Stimulated activated CD4-positive, alpha-beta T cell treated with anti-CD3 and anti-CD28 coated beads, Interleukin-4, amount 100 ng/mL, for 4 hours (primary cell): ENCODE measurements at regions not wholly inside any gene's neighbourhood (a gene's known extent, or its start where the extent isn't known, plus 50 kb on each side); places are given as distances from the start of the nearest gene placed in this dataset.

Experiments used
- DNase-seq, 2 experiments: peaks; one replicate each; pipeline ENCODE4 v3.0.0-alpha.2; 2020

DNA sequence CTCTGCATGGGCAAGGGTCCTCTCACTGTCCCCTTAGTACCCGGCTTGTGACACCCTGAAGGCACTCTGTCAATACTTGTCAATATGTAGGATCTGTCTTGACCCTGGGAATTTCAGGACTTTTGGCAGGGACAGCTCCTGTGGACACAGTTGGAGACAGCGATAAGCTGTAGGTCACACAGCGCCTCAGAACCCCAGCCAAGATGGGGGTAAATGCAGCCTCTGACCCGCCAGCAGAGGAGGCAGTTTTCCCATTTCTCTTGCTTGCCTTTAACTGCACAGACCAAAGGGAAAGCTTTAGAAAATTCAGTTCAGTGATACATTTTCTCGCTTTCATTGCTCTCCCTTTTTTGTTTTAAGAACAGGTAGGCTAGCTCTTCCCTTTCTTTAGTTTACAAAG lies 54.8 kb upstream of the KLHL29 start:
- DNase-seq = no peak
